ENCODE measurements at regions not wholly inside any gene's neighbourhood (a gene's known extent, or its start where the extent isn't known, plus 50 kb on each side); places are given as distances from the start of the nearest gene placed in this dataset.

DNA sequence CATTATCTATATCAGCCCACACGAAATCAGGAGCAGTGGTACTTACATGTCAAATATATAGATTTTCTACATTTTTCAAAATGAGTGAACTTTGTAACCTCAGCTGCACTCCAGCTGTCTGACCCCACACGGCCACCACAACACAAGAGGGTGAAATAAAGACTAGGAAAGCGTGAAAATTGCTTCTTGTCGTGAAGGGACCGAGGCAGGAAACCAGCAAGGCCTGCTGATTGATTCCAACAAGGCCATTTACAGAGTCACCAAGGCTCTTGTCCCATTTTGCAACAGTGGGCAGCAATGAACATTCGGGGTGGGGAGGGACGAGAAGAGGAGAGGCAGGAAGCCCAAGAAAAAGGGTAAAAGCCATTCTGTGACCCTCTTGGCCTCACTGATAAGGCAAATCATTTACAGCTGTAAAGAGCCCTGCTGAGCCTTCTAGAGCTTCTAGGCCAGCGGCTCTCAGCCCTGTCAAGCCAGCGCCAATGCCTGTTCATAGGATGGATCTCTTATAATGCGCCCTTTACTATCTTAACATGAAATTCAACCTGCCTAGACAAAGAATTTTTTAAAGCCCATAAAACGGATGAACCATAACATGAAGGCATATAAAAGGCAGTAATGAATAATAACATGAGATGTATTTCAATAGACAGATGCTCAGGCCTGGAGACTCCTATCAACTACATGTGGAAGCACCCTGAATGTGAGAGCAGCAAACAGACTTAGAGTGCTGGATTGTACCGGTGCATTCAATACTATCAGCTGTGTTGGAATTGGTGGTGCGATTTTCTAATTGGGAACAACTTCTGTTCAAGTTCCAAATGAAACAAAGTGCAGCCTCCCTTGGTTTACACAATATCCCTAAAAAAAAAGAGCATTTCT, 269.0 kb downstream of the CDCA7 start:
- TF ChIP-seq, protein P1, sequence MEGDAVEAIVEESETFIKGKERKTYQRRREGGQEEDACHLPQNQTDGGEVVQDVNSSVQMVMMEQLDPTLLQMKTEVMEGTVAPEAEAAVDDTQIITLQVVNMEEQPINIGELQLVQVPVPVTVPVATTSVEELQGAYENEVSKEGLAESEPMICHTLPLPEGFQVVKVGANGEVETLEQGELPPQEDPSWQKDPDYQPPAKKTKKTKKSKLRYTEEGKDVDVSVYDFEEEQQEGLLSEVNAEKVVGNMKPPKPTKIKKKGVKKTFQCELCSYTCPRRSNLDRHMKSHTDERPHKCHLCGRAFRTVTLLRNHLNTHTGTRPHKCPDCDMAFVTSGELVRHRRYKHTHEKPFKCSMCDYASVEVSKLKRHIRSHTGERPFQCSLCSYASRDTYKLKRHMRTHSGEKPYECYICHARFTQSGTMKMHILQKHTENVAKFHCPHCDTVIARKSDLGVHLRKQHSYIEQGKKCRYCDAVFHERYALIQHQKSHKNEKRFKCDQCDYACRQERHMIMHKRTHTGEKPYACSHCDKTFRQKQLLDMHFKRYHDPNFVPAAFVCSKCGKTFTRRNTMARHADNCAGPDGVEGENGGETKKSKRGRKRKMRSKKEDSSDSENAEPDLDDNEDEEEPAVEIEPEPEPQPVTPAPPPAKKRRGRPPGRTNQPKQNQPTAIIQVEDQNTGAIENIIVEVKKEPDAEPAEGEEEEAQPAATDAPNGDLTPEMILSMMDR (conservative IDR thresholded peaks at IDR 0.05; ENCODE audit: low read length) = no peak
- no peak for TF ChIP-seq EZH2phosphoT487 (IDR thresholded peaks at IDR 0.05; ENCODE audit: borderline replicate concordance)
